WI38 (cell line): ENCODE measurements at regions not wholly inside any gene's neighbourhood (a gene's known extent, or its start where the extent isn't known, plus 50 kb on each side); places are given as distances from the start of the nearest gene placed in this dataset.

Experiments used
- H3K4me3 ChIP-seq: 2 replicates; pipeline ENCODE4 v1.5.1; 2011; ENCODE audit warnings: low read depth, mild to moderate bottlenecking, control low read depth, low read length
- CTCF ChIP-seq: IDR thresholded peaks from 2 replicates; pipeline ENCODE4 v1.5.1; 2012; ENCODE audit warnings: low read depth, mild to moderate bottlenecking, control low read depth, low read length

GRCh38 chr10:56298941-56299340 lies 62.1 kb downstream of the ZWINT start:
- no peak for TF ChIP-seq CTCF
- H3K4me3 ChIP-seq = no peak overlapping the region

DNA sequence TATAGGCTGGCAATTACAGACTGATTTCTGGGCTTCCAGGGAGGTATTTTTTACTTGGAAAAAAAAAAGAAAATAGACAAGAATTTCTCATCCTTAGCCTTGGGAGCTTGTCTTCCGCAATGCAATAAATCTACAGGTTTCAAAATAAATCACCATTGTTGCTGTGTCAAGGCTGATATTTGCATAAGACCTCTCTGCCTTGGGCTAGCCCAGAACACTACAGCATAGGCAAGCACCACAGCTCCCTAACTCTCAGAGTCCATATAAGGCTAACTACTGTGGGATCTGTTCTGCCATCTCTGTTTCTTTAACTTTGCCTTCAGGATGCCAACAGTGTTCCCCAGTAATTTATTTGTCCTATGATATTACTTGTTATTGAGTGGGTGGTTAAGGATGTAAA lies 64.4 kb downstream of the ZWINT start:
- no peak overlapping the region for H3K4me3 ChIP-seq
- TF ChIP-seq CTCF = no peak

- no peak for TF ChIP-seq CTCF
- H3K4me3 ChIP-seq = no peak overlapping the region
These were observed 72.7 kb downstream of the ZWINT start for GRCh38 chr10:56288403-56288802.

- no peak for TF ChIP-seq CTCF
These were observed 75.0 kb downstream of the ZWINT start for GRCh38 chr10:56286096-56286495.

DNA sequence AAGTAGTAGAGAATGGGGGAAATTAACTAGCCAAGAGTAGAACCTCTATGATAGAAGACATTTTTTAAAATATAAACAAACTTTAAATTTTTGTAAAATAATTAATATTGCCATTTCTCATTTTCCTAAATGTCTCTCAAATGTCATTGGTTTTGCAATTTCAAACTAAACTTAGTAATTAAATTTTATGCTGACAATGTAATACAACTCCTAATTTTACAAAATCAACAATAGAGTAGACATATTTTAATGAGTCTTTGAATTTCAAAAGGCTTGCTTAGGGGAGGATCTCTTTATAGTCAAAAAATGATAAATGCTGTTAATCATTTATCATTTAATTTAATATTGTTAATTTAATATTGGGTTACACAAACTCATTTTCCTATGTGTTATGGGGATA lies 81.8 kb downstream of the ZWINT start:
- no peak overlapping the region for H3K4me3 ChIP-seq
- no peak for TF ChIP-seq CTCF

More at GRCh38 chr10:56286096-56286495, 75.0 kb downstream of the ZWINT start:
- H3K4me3 ChIP-seq = no peak overlapping the region

GRCh38 chr10:56269181-56269580 lies 91.9 kb downstream of the ZWINT start:
- TF ChIP-seq CTCF = no peak
- no peak overlapping the region for H3K4me3 ChIP-seq

GRCh38 chr10:56266120-56266519 lies 94.9 kb downstream of the ZWINT start:
- TF ChIP-seq CTCF = no peak
- H3K4me3 ChIP-seq = no peak overlapping the region
